ENCODE measurements at regions not wholly inside any gene's neighbourhood (a gene's known extent, or its start where the extent isn't known, plus 50 kb on each side); places are given as distances from the start of the nearest gene placed in this dataset.

GRCh38 chr11:59283825-59284772 is 71.4 kb upstream of the MPEG1 start:
- no peak overlapping the region for H3K27ac ChIP-seq
- TF ChIP-seq CTCF (conservative IDR thresholded peaks at IDR 0.05), result peak; percentile 93
- no peak for TF ChIP-seq ZFX (IDR thresholded peaks at IDR 0.05)

- no peak overlapping the region for H3K27ac ChIP-seq
- no peak for TF ChIP-seq CTCF (conservative IDR thresholded peaks at IDR 0.05)
- no peak for TF ChIP-seq ZFX (IDR thresholded peaks at IDR 0.05)
Observed at GRCh38 chr11:59283311-59283710, 70.6 kb upstream of the MPEG1 start.

DNA sequence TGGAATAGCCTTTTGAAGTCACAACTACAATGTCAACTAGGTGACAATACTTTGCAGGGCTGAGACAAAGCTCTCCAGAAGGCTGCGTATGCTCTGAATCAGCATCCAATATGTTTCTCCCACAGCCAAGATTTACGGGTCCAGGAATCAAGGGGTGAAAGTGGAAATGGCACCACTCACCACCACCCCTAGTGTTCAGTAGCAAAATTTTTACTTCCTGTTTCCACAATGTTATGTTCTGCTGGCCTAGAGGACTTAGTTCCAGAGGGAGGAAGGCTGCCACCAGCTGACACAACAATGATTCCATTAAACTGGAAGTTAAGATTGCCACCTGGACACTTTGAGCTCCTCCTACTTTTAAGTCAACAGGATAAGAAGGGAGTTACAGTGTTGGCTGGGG is 68.5 kb upstream of the MPEG1 start:
- H3K27ac ChIP-seq, result no peak overlapping the region; the same call in 1 of the 2 replicates
- TF ChIP-seq CTCF (conservative IDR thresholded peaks at IDR 0.05), result no peak; the same call in 1 of the 2 replicates
- TF ChIP-seq ZFX (IDR thresholded peaks at IDR 0.05), result no peak

DNA sequence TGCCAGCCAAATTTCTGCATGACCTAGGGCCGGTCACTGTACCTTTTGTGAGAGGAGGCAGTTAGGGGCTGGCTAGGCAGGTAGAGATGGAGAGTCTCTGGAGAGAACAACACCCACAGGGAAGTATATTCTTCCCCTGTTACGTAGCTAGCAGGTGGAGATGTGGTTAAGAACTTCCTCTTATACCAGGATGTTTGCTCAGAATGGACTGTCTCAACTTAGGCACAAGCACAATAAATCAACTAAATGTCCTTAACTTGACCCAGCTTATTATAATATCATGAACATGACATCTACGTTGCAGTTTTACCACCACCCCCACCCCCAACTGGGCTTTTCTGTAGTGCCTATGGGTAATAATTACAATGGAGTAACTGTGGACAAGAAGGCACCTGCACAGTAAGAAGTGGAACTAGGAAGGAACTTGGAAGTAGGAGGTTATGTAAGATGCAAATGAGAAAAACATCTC is 60.7 kb upstream of the MPEG1 start:
- TF ChIP-seq ZFX (IDR thresholded peaks at IDR 0.05), result no peak
- no peak for TF ChIP-seq CTCF (conservative IDR thresholded peaks at IDR 0.05)
- peak overlapping the region; percentile 94 for H3K27ac ChIP-seq

- no peak for TF ChIP-seq ZFX (IDR thresholded peaks at IDR 0.05)
- no peak for TF ChIP-seq CTCF (conservative IDR thresholded peaks at IDR 0.05)
- H3K27ac ChIP-seq, result peak overlapping the region; percentile 94
Observed at GRCh38 chr11:59272771-59273372, 60.1 kb upstream of the MPEG1 start.

DNA sequence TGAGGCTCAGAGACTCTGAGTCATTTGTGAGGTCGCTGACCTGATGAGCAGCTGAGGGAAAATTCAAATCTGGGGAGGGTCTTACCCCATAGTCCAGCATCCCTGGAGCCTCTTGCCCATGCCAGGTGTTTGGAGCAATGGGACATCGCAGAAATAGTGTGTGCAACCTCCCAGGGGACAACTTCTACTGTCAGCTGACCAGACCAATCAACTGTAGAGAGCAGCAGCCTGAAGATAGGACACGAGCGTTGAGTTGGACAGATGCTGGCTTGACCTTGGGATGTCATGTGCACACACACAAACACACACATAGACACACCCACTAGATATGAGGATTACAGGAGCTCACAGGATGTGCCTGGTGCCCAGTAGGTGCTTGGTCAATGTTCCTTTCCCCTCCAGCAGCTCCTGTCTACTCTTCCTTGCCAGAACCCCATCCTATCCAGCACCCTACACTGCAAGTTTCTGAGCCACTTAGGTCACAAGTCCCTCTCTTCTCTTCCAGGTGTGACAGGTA is 59.1 kb upstream of the MPEG1 start:
- TF ChIP-seq CTCF (conservative IDR thresholded peaks at IDR 0.05), result no peak
- TF ChIP-seq ZFX (IDR thresholded peaks at IDR 0.05), result no peak
- peak overlapping the region; percentile 94 for H3K27ac ChIP-seq

Measured in C4-2B (cell line).